ENCODE measurements at regions not wholly inside any gene's neighbourhood (a gene's known extent, or its start where the extent isn't known, plus 50 kb on each side); places are given as distances from the start of the nearest gene placed in this dataset.
"Not testable (repeated sequence)": the region's sequence is repeated elsewhere in the genome, so short reads cannot be mapped to it uniquely, and the experiment has no call there.

- no peak for TF ChIP-seq BDP1 (IDR thresholded peaks at IDR 0.05; ENCODE audit: insufficient read depth, insufficient read length)
- no peak for TF ChIP-seq SMARCA5 (IDR thresholded peaks at IDR 0.05)
- no peak for TF ChIP-seq BRCA1 (IDR thresholded peaks at IDR 0.05)
- no peak for TF ChIP-seq BRCA1 (CRISPR knock-in tag; IDR thresholded peaks at IDR 0.05)
- TF ChIP-seq GTF2B (IDR thresholded peaks at IDR 0.05; ENCODE audit: extremely low read depth, insufficient read length) = no peak
- TF ChIP-seq STAT6 (CRISPR knock-in tag; IDR thresholded peaks at IDR 0.05) = no peak
- TF ChIP-seq PHB2 (IDR thresholded peaks at IDR 0.05; ENCODE audit: low read depth) = no peak
These were observed 388.5 kb upstream of the MIS18BP1 start (continued) for GRCh38 chr14:45641541-45641940.

DNA sequence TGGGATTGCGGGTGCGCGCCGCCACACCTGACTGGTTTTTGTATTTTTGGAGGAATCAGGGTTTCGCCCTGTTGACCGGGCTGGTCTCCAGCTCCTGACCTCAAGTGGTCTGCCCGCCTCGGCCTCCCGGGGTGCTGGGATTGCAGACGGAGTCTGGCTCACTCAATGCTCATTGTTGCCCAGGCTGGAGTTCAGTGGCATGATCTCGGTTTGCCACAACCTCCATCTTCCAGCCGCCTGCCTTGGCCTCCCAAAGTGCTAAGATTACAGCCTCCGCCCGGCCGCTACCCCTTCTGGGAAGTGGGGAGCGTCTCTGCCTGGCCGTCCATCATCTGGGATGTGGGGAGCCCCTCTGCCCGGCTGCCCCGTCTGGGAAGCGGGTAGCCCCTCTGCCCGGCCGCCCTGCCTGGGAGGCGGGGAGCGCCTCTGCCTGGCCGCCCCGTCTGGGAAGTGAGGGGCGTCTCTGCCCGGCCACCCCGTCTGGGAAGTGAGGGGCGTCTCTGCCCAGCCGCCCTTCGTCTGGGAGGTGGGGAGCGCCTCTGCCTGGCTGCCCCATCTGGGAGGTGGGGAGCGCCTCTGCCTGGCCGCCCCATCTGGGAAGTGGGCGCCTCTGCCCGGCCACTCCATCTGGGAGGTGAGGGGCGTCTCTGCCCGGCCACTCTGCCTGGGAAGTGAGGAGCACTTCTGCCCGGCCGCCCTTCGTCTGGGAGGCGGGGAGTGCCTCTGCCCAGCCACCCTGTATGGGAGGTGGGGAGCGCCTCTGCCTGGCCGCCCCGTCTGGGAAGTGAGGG, 381.8 kb upstream of the MIS18BP1 start:
- H2AFZ ChIP-seq (ENCODE audit: low read depth, low read length); DNase-seq (ENCODE audit: extremely low read depth in 1 of 4, low spot score in 3 of 4); CTCF ChIA-PET (ENCODE audit: low intra/inter-chr PET ratio); ATAC-seq; BruUV-seq (replicated peaks); intact Hi-C loops (cut with micrococcal nuclease); H3K9me1 ChIP-seq (ENCODE audit: control insufficient read depth, insufficient read depth, low read length); H3K27ac ChIP-seq (ENCODE audit: extremely low read depth, low read depth, low read length); H3K4me2 ChIP-seq (ENCODE audit: insufficient read depth, low read length); H3K36me3 ChIP-seq (ENCODE audit: control insufficient read depth, insufficient read depth, low read length); H3K9ac ChIP-seq (ENCODE audit: insufficient read depth in 1 of 2, low read depth in 2 of 2, low read length in 2 of 2); H3K4me1 ChIP-seq (replicated peaks in 1 of 2; ENCODE audit: control insufficient read depth in 2 of 2, insufficient read depth in 2 of 2, low read length in 2 of 2); FAIRE-seq; H3K27me3 ChIP-seq (ENCODE audit: control insufficient read depth in 2 of 2, insufficient read depth in 2 of 2, low read length in 2 of 2); H3K9me3 ChIP-seq (replicated peaks; ENCODE audit: control insufficient read depth, insufficient read depth, low read depth, low read length); H3K79me2 ChIP-seq (ENCODE audit: control insufficient read depth, insufficient read depth, low read length); POLR2A ChIA-PET; H4K20me1 ChIP-seq (replicated peaks; ENCODE audit: control insufficient read depth, insufficient read depth, low read length); in situ Hi-C loops (cut with MboI); H3K4me3 ChIP-seq: not testable (repeated sequence)
- WGBS (ENCODE audit: insufficient coverage, low coverage, missing lambda C conversion rate) = 19% methylated on average over 11 of the region's 46 CpGs
